ENCODE measurements at regions not wholly inside any gene's neighbourhood (a gene's known extent, or its start where the extent isn't known, plus 50 kb on each side); places are given as distances from the start of the nearest gene placed in this dataset.

GRCh38 chr6:120200853-120201252 lies 851.3 kb upstream of the MAN1A1 start:
- intact Hi-C loops (cut with micrococcal nuclease) = no loop called here
- WGBS (ENCODE audit: insufficient coverage, low coverage, missing lambda C conversion rate) = 4% methylated on average over 2 of the region's 2 CpGs
- DNase-seq (ENCODE audit: extremely low read depth in 1 of 4, low spot score in 3 of 4) (no peak), ATAC-seq (no peak), FAIRE-seq (no peak)
- Histone ChIP-seq H3K9me1 (ENCODE audit: control insufficient read depth, insufficient read depth, low read length) (no peaks in the 10 kb centered on the region), H3K27me3 (ENCODE audit: control insufficient read depth in 2 of 2, insufficient read depth in 2 of 2, low read length in 2 of 2) (no peaks in the 10 kb centered on the region), H3K9ac (ENCODE audit: insufficient read depth in 1 of 2, low read depth in 2 of 2, low read length in 2 of 2) (no peak overlapping the region), H3K9me3 (replicated peaks; ENCODE audit: control insufficient read depth, insufficient read depth, low read depth, low read length) (no peaks in the 10 kb centered on the region), H4K20me1 (replicated peaks; ENCODE audit: control insufficient read depth, insufficient read depth, low read length) (no peaks in the 10 kb centered on the region), H3K4me3 (no peak overlapping the region), H3K79me2 (ENCODE audit: control insufficient read depth, insufficient read depth, low read length) (no peaks in the 10 kb centered on the region), H3K27ac (ENCODE audit: extremely low read depth, low read depth, low read length) (no peak overlapping the region), H3K36me3 (ENCODE audit: control insufficient read depth, insufficient read depth, low read length) (no peaks in the 10 kb centered on the region), H3K4me2 (ENCODE audit: insufficient read depth, low read length) (no peak overlapping the region), H3K4me1 (replicated peaks in 1 of 2; ENCODE audit: control insufficient read depth in 2 of 2, insufficient read depth in 2 of 2, low read length in 2 of 2) (no peaks in the 10 kb centered on the region), H2AFZ (ENCODE audit: low read depth, low read length) (no peak overlapping the region)
- no TSS peak for BruUV-seq (replicated peaks)
- no peak for TF ChIP-seq KLF13 (tag; IDR thresholded peaks at IDR 0.05; ENCODE audit: borderline replicate concordance, low read depth)
- TF ChIP-seq ZNF253 (CRISPR knock-in tag; conservative IDR thresholded peaks at IDR 0.05) = no peak
- no peak for TF ChIP-seq BRCA1 (IDR thresholded peaks at IDR 0.05)
- TF ChIP-seq BRCA1 (CRISPR knock-in tag; IDR thresholded peaks at IDR 0.05) = no peak
- TF ChIP-seq PRMT5 (CRISPR knock-in tag; IDR thresholded peaks at IDR 0.05) = no peak
- no peak for TF ChIP-seq NFIC (IDR thresholded peaks at IDR 0.05)
- TF ChIP-seq EHMT2 (IDR thresholded peaks at IDR 0.05) = no peak
- TF ChIP-seq E2F3 (CRISPR knock-in tag; IDR thresholded peaks at IDR 0.05) = no peak
- TF ChIP-seq ZNF121 (CRISPR knock-in tag; conservative IDR thresholded peaks at IDR 0.05) = no peak
- no peak for TF ChIP-seq ARID2 (IDR thresholded peaks at IDR 0.05)
- no peak for TF ChIP-seq SMARCC2 (IDR thresholded peaks at IDR 0.05; ENCODE audit: low read depth)
- TF ChIP-seq THRAP3 (IDR thresholded peaks at IDR 0.05; ENCODE audit: borderline replicate concordance) = no peak
- POLR2A ChIA-PET = no interaction called here
- in situ Hi-C loops (cut with MboI) = no loop called here
- CTCF ChIA-PET (ENCODE audit: low intra/inter-chr PET ratio) = interaction anchor here (0.5 kb wide), 1 partner anchor 717 kb away, joined by 3 read pairs; no protein-coding TSS in a partner anchor
